A673 (cell line): ENCODE measurements at regions not wholly inside any gene's neighbourhood (a gene's known extent, or its start where the extent isn't known, plus 50 kb on each side); places are given as distances from the start of the nearest gene placed in this dataset.

ENCODE experiments used
- BruUV-seq: library from RNA; stranded (reverse); fragments of 400-500 nt; replicated peaks from 2 replicates; lab custom pipeline; 2021; lab: Mats Ljungman, UMichigan
- CTCF ChIA-PET: fragments of 300-600 bp; sonication (Branson Sonifier 250); formaldehyde crosslinking; loops from one replicate; lab custom pipeline; 2022; ENCODE audit warnings: antibody characterized with exemption; lab: Charles Lee
- POLR2A ChIA-PET: fragments of 300-600 bp; sonication (Branson Sonifier 250); formaldehyde crosslinking; loops from one replicate; lab custom pipeline; 2022; ENCODE audit warnings: antibody characterized with exemption; ENCODE audit not compliant: low non-redundant PET; lab: Charles Lee
- DNase-seq: peaks from one replicate; pipeline ENCODE4 v3.0.0-alpha.2; 2015; ENCODE audit warnings: low spot score
- H3K27ac ChIP-seq: fragments of 200-600 bp; sonication (generic); 2 replicates; pipeline ENCODE4 v1.5.1; 2016; ENCODE audit warnings: mixed run types, low read depth, mild to moderate bottlenecking, mixed read lengths, antibody characterized with exemption, low read length; ENCODE audit not compliant: poor library complexity, severe bottlenecking
- H3K27me3 ChIP-seq: fragments of 200-600 bp; sonication (generic); replicated peaks from 2 replicates; pipeline ENCODE4 v1.6.1; 2017; ENCODE audit warnings: mixed run types, low read depth, mild to moderate bottlenecking, mixed read lengths, antibody characterized with exemption, low read length; ENCODE audit not compliant: insufficient read depth, poor library complexity
- H3K36me3 ChIP-seq: fragments of 200-600 bp; sonication (generic); 2 replicates; pipeline ENCODE4 v1.6.1; 2016; ENCODE audit warnings: mixed run types, mild to moderate bottlenecking, mixed read lengths, antibody characterized with exemption, low read length; ENCODE audit not compliant: insufficient read depth, poor library complexity, severe bottlenecking
- H3K4me1 ChIP-seq: fragments of 200-600 bp; sonication (generic); 2 replicates; pipeline ENCODE4 v1.6.1; 2017; ENCODE audit warnings: mixed run types, mild to moderate bottlenecking, mixed read lengths, antibody characterized with exemption, low read length; ENCODE audit not compliant: insufficient read depth, poor library complexity, severe bottlenecking
- H3K4me3 ChIP-seq: fragments of 200-600 bp; sonication (generic); 2 replicates; pipeline ENCODE4 v1.5.1; 2016; ENCODE audit warnings: low read depth, mixed run types, mild to moderate bottlenecking, mixed read lengths, low read length; ENCODE audit not compliant: poor library complexity, severe bottlenecking
- H3K9me3 ChIP-seq: fragments of 200-600 bp; sonication (generic); 2 replicates; pipeline ENCODE4 v1.6.1; 2016; ENCODE audit warnings: mixed run types, low read depth, mild to moderate bottlenecking, mixed read lengths, antibody characterized with exemption, low read length; ENCODE audit not compliant: poor library complexity, severe bottlenecking
- CTCF ChIP-seq: fragments of 300-800, 200-600 bp; sonication (generic); conservative IDR thresholded peaks from 2 replicates; pipeline ENCODE4 v1.5.1; 2017; ENCODE audit warnings: low read depth, mild to moderate bottlenecking, antibody characterized with exemption, low read length, moderate library complexity, mixed read lengths
- EZH2 ChIP-seq: fragments of 200-600 bp; sonication (generic); IDR thresholded peaks from 2 replicates; pipeline ENCODE4 v1.6.1; 2017; ENCODE audit warnings: borderline replicate concordance, low read depth, mild to moderate bottlenecking, mixed read lengths, antibody characterized with exemption, low read length; ENCODE audit not compliant: poor library complexity, severe bottlenecking
- intact Hi-C: fragments of 100-400 bp; cut with micrococcal nuclease; formaldehyde crosslinking; loops from one replicate; pipeline ENCODE4 v1.10.0; 2022; ENCODE audit not compliant: unreplicated experiment

GRCh38 chr1:90347366-90347765 lies 352.5 kb downstream of the ZNF326 start:
- DNase-seq, result peak; percentile 57
- POLR2A ChIA-PET, result no interaction called here

GRCh38 chr1:90346757-90347156 lies 351.8 kb downstream of the ZNF326 start:
- Histone ChIP-seq H3K36me3 (no peaks in the 10 kb centered on the region), H3K27ac (no peak overlapping the region), H3K9me3 (peaks cover 10% of the 10 kb centered on the region), H3K27me3 (no peaks in the 10 kb centered on the region), H3K4me3 (no peak overlapping the region), H3K4me1 (no peaks in the 10 kb centered on the region)
- ChIA-PET POLR2A (no interaction called here), CTCF (no interaction called here)
- TF ChIP-seq EZH2 (no peak), CTCF (no peak)
- intact Hi-C loops, result no loop called here
- BruUV-seq, result no TSS peak
- DNase-seq, result no peak

More at GRCh38 chr1:90347366-90347765, 352.5 kb downstream of the ZNF326 start:
- BruUV-seq, result no TSS peak
- intact Hi-C loops, result no loop called here
- no peaks in the 10 kb centered on the region for H3K27me3 ChIP-seq
- peaks cover 10% of the 10 kb centered on the region for H3K9me3 ChIP-seq
- CTCF ChIA-PET, result no interaction called here
- no peak overlapping the region for H3K4me3 ChIP-seq
- H3K27ac ChIP-seq, result no peak overlapping the region
- no peaks in the 10 kb centered on the region for H3K36me3 ChIP-seq
- TF ChIP-seq CTCF (no peak), EZH2 (no peak)
- H3K4me1 ChIP-seq, result no peaks in the 10 kb centered on the region

- Histone ChIP-seq H3K36me3 (no peaks in the 10 kb centered on the region), H3K27ac (no peak overlapping the region), H3K4me3 (no peak overlapping the region), H3K27me3 (no peaks in the 10 kb centered on the region), H3K9me3 (peaks cover 10% of the 10 kb centered on the region), H3K4me1 (peaks cover 3% of the 10 kb centered on the region)
- no peak for DNase-seq
- ChIA-PET POLR2A (no interaction called here), CTCF (no interaction called here)
- no TSS peak for BruUV-seq
- TF ChIP-seq CTCF, result no peak
- TF ChIP-seq EZH2, result no peak
- intact Hi-C loops, result no loop called here
Observed at GRCh38 chr1:90346349-90346748, 351.4 kb downstream of the ZNF326 start.
